OCI-LY7 (cell line): ENCODE measurements at regions not wholly inside any gene's neighbourhood (a gene's known extent, or its start where the extent isn't known, plus 50 kb on each side); places are given as distances from the start of the nearest gene placed in this dataset.
"Not testable (repeated sequence)": the region's sequence is repeated elsewhere in the genome, so short reads cannot be mapped to it uniquely, and the experiment has no call there.

Experiments
- BruUV-seq: library from RNA; stranded (reverse); fragments of 400-500 nt; replicated peaks from 2 replicates; lab custom pipeline; 2021; lab: Mats Ljungman, UMichigan
- CTCF ChIA-PET: fragments of 300-600 bp; sonication (Branson Sonifier 250); formaldehyde crosslinking; loops from one replicate; lab custom pipeline; 2022; ENCODE audit warnings: antibody characterized with exemption; ENCODE audit not compliant: unreplicated experiment; lab: Charles Lee
- POLR2A ChIA-PET: fragments of 300-600 bp; sonication (Branson Sonifier 250); formaldehyde crosslinking; loops from one replicate; lab custom pipeline; 2022; ENCODE audit warnings: antibody characterized with exemption; lab: Charles Lee
- DNase-seq: peaks from one replicate; pipeline ENCODE4 v3.0.0-alpha.2; 2015; ENCODE audit warnings: low spot score
- H2AFZ ChIP-seq: fragments of 200-600 bp; sonication (generic), shearing (Covaris generic); 2 replicates; pipeline ENCODE4 v1.6.1; 2014; ENCODE audit warnings: mild to moderate bottlenecking, antibody characterized with exemption, low read length, moderate library complexity
- H3K27ac ChIP-seq: fragments of 200-600 bp; sonication (generic); 2 replicates; pipeline ENCODE4 v1.5.1; 2014; ENCODE audit warnings: mixed run types, low read depth, mild to moderate bottlenecking, moderate library complexity, low read length, inconsistent platforms; ENCODE audit not compliant: poor library complexity, severe bottlenecking
- H3K36me3 ChIP-seq: fragments of 200-600 bp; sonication (generic); 2 replicates; pipeline ENCODE4 v1.6.1; 2014; ENCODE audit warnings: mild to moderate bottlenecking, antibody characterized with exemption, low read length, moderate library complexity, mixed read lengths; ENCODE audit not compliant: insufficient read depth
- H3K4me1 ChIP-seq: fragments of 200-600 bp; sonication (generic); 2 replicates; pipeline ENCODE4 v1.5.1; 2014; ENCODE audit warnings: mild to moderate bottlenecking, low read length; ENCODE audit not compliant: insufficient read depth, poor library complexity, severe bottlenecking
- H3K4me2 ChIP-seq: fragments of 200-600 bp; sonication (generic); 2 replicates; pipeline ENCODE4 v1.6.1; 2014; ENCODE audit warnings: mild to moderate bottlenecking, low read length
- H3K4me3 ChIP-seq: fragments of 200-600 bp; sonication (generic); 2 replicates; pipeline ENCODE4 v1.5.1; 2014; ENCODE audit warnings: mild to moderate bottlenecking, low read depth, low read length; ENCODE audit not compliant: poor library complexity, severe bottlenecking
- H3K79me2 ChIP-seq: fragments of 200-600 bp; sonication (generic); 2 replicates; pipeline ENCODE4 v1.6.1; 2016; ENCODE audit warnings: low read depth, mild to moderate bottlenecking, low read length, moderate library complexity, mixed read lengths; ENCODE audit not compliant: insufficient read depth
- H3K9me2 ChIP-seq: fragments of 200-600 bp; sonication (generic); 2 replicates; pipeline ENCODE4 v1.6.1; 2016; ENCODE audit warnings: mild to moderate bottlenecking, low read length, mixed read lengths; ENCODE audit not compliant: insufficient read depth
- H3K9me3 ChIP-seq: fragments of 200-600 bp; sonication (generic); 2 replicates; pipeline ENCODE4 v1.6.1; 2014; ENCODE audit warnings: mild to moderate bottlenecking, mixed run types, low read length, mixed read lengths
- H4K20me1 ChIP-seq: fragments of 200-600 bp; sonication (generic); 2 replicates; pipeline ENCODE4 v1.6.1; 2014; ENCODE audit warnings: mild to moderate bottlenecking, antibody characterized with exemption, low read length, moderate library complexity, mixed read lengths; ENCODE audit not compliant: insufficient read depth
- EZH2phosphoT487 ChIP-seq: fragments of 200-600 bp; sonication (generic); IDR thresholded peaks from 2 replicates; pipeline ENCODE4 v1.6.1; 2018; ENCODE audit warnings: low read depth, borderline replicate concordance, mild to moderate bottlenecking, mixed run types, antibody characterized with exemption, low read length, moderate library complexity, mixed read lengths
- intact Hi-C: fragments of 100-400 bp; cut with micrococcal nuclease; formaldehyde crosslinking; loops from one replicate; pipeline ENCODE4 v1.10.0; 2022; ENCODE audit not compliant: unreplicated experiment
- TF ChIP-seq, protein P1 (sequence below): fragments of 200-600 bp; sonication (generic); conservative IDR thresholded peaks from 2 replicates; pipeline ENCODE4 v1.5.1; 2014; ENCODE audit warnings: mild to moderate bottlenecking, antibody characterized with exemption, low read length, moderate library complexity, mixed read lengths

DNA sequence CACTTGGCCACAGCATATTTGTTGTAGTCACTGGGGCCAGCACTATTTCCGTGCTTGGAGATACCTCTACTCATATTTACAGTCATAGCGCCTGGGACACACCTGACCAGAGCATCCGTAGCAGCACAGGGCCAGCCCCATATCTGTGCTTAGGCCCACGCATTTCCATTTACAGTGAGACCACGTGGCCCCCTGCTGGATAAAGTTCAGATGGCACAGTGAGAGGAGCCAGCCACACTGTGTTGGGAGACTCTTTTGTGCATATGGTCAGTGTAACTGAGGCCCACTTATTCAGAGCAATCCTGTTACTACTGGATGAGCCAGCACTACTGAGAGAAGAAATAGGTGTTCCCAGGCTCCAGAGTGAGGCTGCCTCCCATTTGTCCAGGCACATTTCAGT, 455.3 kb downstream of the REEP3 start:
- H3K4me1 ChIP-seq: no peaks in the 10 kb centered on the region
- H3K36me3 ChIP-seq: no peaks in the 10 kb centered on the region
- no peak overlapping the region for H3K4me2 ChIP-seq
- BruUV-seq: no TSS peak
- intact Hi-C loops: loop anchor here (2.0 kb wide), 1 partner anchor 110 kb away; no protein-coding TSS in a partner anchor
- H2AFZ ChIP-seq: peak overlapping the region; percentile 47; the same call in 1 of the 2 replicates
- no peaks in the 10 kb centered on the region for H3K9me3 ChIP-seq
- ChIA-PET POLR2A (no interaction called here), CTCF (interaction anchor here (0.7 to 1.3 kb wide), 2 partner anchors 17 to 109 kb away, joined by 3 read pairs; no protein-coding TSS in a partner anchor)
- DNase-seq: peak; percentile 37
- no peak overlapping the region for H3K27ac ChIP-seq
- no peaks in the 10 kb centered on the region for H4K20me1 ChIP-seq
- H3K79me2 ChIP-seq: no peaks in the 10 kb centered on the region
- H3K4me3 ChIP-seq: no peak overlapping the region
- no peaks in the 10 kb centered on the region for H3K9me2 ChIP-seq
- TF ChIP-seq, protein P1, sequence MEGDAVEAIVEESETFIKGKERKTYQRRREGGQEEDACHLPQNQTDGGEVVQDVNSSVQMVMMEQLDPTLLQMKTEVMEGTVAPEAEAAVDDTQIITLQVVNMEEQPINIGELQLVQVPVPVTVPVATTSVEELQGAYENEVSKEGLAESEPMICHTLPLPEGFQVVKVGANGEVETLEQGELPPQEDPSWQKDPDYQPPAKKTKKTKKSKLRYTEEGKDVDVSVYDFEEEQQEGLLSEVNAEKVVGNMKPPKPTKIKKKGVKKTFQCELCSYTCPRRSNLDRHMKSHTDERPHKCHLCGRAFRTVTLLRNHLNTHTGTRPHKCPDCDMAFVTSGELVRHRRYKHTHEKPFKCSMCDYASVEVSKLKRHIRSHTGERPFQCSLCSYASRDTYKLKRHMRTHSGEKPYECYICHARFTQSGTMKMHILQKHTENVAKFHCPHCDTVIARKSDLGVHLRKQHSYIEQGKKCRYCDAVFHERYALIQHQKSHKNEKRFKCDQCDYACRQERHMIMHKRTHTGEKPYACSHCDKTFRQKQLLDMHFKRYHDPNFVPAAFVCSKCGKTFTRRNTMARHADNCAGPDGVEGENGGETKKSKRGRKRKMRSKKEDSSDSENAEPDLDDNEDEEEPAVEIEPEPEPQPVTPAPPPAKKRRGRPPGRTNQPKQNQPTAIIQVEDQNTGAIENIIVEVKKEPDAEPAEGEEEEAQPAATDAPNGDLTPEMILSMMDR: peak; percentile 76
- no peak for TF ChIP-seq EZH2phosphoT487

GRCh38 chr10:63977329-63977923, 456.2 kb downstream of the REEP3 start:
- Histone ChIP-seq H3K9me2 (no peaks in the 10 kb centered on the region), H3K27ac (no peak overlapping the region), H3K4me1 (no peaks in the 10 kb centered on the region), H3K4me3 (no peak overlapping the region), H3K36me3 (no peaks in the 10 kb centered on the region), H3K9me3 (no peaks in the 10 kb centered on the region), H3K4me2 (no peak overlapping the region), H4K20me1 (no peaks in the 10 kb centered on the region), H2AFZ (peak overlapping the region; percentile 47), H3K79me2 (no peaks in the 10 kb centered on the region)
- intact Hi-C loops: loop anchor here (2.0 kb wide), 1 partner anchor 111 kb away; no protein-coding TSS in a partner anchor
- DNase-seq: peak; percentile 42
- ChIA-PET POLR2A (no interaction called here), CTCF (interaction anchor here (0.7 to 1.3 kb wide), 2 partner anchors 18 to 110 kb away, joined by 3 read pairs; no protein-coding TSS in a partner anchor)
- BruUV-seq: no TSS peak
- TF ChIP-seq, protein P1: peak; percentile 84
- TF ChIP-seq EZH2phosphoT487: no peak

DNA sequence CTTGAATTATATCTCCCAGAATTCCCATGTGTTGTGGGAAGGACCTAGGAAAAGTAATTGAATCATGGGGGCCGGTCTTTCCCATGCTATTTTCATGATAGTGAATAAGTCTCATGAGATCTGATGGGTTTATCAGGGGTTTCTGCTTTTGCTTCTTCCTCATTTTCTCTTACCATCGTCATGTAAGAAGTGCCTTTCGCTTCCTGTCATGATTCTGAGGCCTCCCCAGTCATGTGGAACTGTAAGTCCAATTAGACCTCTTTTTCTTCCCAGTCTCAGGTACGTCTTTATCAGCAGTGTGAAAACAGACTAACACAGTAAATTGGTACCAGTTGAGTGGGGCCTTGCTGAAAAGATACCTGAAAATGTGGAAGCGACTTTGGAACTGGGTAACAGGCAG, 459.7 kb downstream of the REEP3 start:
- CTCF ChIA-PET, H3K9me2 ChIP-seq, H3K4me2 ChIP-seq, H3K27ac ChIP-seq, BruUV-seq, H4K20me1 ChIP-seq, DNase-seq, POLR2A ChIA-PET, H3K36me3 ChIP-seq, H3K79me2 ChIP-seq, H3K4me1 ChIP-seq, intact Hi-C loops, H3K4me3 ChIP-seq, H3K9me3 ChIP-seq, H2AFZ ChIP-seq: not testable (repeated sequence)

DNA sequence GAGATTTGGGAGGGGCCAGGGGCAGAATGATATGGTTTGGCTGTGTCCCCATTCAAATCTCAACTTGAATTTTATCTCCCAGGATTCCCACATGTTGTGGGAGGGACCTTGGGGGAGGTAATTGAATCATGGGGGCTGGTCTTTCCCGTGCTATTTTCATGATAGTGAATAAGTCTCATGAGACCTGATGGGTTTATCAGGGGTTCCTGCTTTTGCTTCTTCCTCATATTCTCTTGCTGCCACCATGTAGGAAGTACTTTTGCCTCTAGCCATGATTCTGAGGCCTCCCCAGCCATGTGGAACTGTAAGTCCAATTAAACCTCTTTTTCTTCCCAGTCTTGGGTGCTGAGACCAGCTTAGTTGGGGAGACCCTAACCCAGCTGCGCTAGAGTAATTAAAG, 462.9 kb downstream of the REEP3 start:
- H3K79me2 ChIP-seq, CTCF ChIA-PET, BruUV-seq, H3K27ac ChIP-seq, DNase-seq, H3K4me2 ChIP-seq, H3K9me2 ChIP-seq, H3K9me3 ChIP-seq, POLR2A ChIA-PET, H2AFZ ChIP-seq, intact Hi-C loops, H4K20me1 ChIP-seq, H3K36me3 ChIP-seq, H3K4me3 ChIP-seq, H3K4me1 ChIP-seq: not testable (repeated sequence)
